ENCODE measurements at regions not wholly inside any gene's neighbourhood (a gene's known extent, or its start where the extent isn't known, plus 50 kb on each side); places are given as distances from the start of the nearest gene placed in this dataset.

DNA sequence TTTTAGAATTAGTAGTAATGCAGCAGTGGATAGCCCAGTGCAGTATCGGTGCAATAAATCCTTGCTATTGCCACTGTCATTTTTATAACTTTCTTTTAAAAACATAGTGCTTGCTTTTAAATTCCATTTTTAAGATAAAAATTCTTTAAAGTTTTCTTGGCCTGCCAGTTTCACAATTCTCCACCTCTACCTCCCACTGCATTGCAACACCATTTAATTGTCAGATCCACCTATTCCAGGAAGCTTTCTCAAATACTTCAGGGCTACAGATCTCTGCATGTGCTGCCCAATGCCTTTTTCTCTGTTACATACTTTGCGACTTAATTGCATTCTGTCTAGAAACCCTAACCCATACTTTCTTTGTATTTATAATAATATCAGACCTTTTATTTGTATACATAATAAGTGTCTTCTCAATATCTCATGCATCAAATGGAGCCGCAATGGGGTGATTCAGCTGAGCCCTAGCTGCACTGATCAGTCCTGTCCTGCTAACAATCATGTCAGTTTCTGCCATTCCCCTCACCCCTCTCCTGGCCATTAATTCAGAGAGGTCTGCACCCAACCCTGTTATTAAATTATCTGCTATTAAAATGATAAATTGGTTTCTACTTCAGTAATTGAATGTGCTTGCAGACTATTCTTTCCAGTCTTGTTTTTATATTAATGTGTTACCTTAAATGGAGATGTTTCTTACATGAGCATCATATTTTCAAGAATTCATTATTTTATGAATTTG lies 193.1 kb downstream of the SLIT2 start (continued):
- TF ChIP-seq ZNF510 (CRISPR knock-in tag; IDR thresholded peaks at IDR 0.05; ENCODE audit: low read depth) = no peak
- no peak for TF ChIP-seq ZFP36L1 (CRISPR knock-in tag; IDR thresholded peaks at IDR 0.05)
- no peak for TF ChIP-seq YY1 (IDR thresholded peaks at IDR 0.05; ENCODE audit: insufficient read depth, insufficient replicate concordance, low read depth, low read length)
- TF ChIP-seq KLF11 (CRISPR knock-in tag; IDR thresholded peaks at IDR 0.05) = no peak
- no peak for TF ChIP-seq ZNF547 (CRISPR knock-in tag; IDR thresholded peaks at IDR 0.05)
- TF ChIP-seq PPARG (CRISPR knock-in tag; conservative IDR thresholded peaks at IDR 0.05) = no peak
- TF ChIP-seq, protein P1, sequence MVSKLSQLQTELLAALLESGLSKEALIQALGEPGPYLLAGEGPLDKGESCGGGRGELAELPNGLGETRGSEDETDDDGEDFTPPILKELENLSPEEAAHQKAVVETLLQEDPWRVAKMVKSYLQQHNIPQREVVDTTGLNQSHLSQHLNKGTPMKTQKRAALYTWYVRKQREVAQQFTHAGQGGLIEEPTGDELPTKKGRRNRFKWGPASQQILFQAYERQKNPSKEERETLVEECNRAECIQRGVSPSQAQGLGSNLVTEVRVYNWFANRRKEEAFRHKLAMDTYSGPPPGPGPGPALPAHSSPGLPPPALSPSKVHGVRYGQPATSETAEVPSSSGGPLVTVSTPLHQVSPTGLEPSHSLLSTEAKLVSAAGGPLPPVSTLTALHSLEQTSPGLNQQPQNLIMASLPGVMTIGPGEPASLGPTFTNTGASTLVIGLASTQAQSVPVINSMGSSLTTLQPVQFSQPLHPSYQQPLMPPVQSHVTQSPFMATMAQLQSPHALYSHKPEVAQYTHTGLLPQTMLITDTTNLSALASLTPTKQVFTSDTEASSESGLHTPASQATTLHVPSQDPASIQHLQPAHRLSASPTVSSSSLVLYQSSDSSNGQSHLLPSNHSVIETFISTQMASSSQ (IDR thresholded peaks at IDR 0.05; ENCODE audit: low read depth) = no peak
- TF ChIP-seq, protein P1 (CRISPR knock-in tag; IDR thresholded peaks at IDR 0.05; ENCODE audit: borderline replicate concordance) = no peak
